Naive B cell (primary cell): ENCODE measurements at regions not wholly inside any gene's neighbourhood (a gene's known extent, or its start where the extent isn't known, plus 50 kb on each side); places are given as distances from the start of the nearest gene placed in this dataset.

Experiments used
- ATAC-seq, 2 donors: fragments of 150-1000 bp; cut with Tn5 transposase; 2 replicates each; pipeline ENCODE4 v1.10.0; 2021; ENCODE audit warnings: low read depth in 2 of 2, mild to moderate bottlenecking in 2 of 2, moderate library complexity in 2 of 2
- DNase-seq: peaks from one replicate; pipeline ENCODE4 v3.0.0; 2022
- H3K27ac Mint-ChIP-seq, 6 donors: one replicate each; pipeline ENCODE4 v1.8.0; 2020 to 2022; ENCODE audit warnings: mild to moderate bottlenecking in 6 of 6, mixed read lengths in 6 of 6, moderate library complexity in 5 of 6, inconsistent platforms in 2 of 6
- H3K27me3 Mint-ChIP-seq, 3 donors: one replicate each; pipeline ENCODE4 v1.8.0; 2021 to 2022; ENCODE audit warnings: mixed read lengths in 3 of 3, mild to moderate bottlenecking in 1 of 3
- H3K36me3 Mint-ChIP-seq, 2 donors: one replicate each; pipeline ENCODE4 v1.8.0; 2020 to 2022; ENCODE audit warnings: mixed read lengths in 2 of 2, inconsistent platforms in 1 of 2, mild to moderate bottlenecking in 1 of 2
- H3K4me1 Mint-ChIP-seq, 3 donors: one replicate each; pipeline ENCODE4 v1.8.0; 2020 to 2022; ENCODE audit warnings: mixed read lengths in 3 of 3, inconsistent platforms in 1 of 3, mild to moderate bottlenecking in 1 of 3, moderate library complexity in 1 of 3
- H3K4me3 Mint-ChIP-seq, 8 donors: one replicate each; pipeline ENCODE4 v1.8.0; 2020 to 2022; ENCODE audit warnings: mild to moderate bottlenecking in 8 of 8, mixed read lengths in 8 of 8, moderate library complexity in 8 of 8, inconsistent platforms in 2 of 8
- H3K9me3 Mint-ChIP-seq, 7 donors: one replicate each; pipeline ENCODE4 v1.8.0; 2020 to 2022; ENCODE audit warnings: mixed read lengths in 7 of 7, mild to moderate bottlenecking in 5 of 7, inconsistent platforms in 2 of 7, moderate library complexity in 1 of 7

DNA sequence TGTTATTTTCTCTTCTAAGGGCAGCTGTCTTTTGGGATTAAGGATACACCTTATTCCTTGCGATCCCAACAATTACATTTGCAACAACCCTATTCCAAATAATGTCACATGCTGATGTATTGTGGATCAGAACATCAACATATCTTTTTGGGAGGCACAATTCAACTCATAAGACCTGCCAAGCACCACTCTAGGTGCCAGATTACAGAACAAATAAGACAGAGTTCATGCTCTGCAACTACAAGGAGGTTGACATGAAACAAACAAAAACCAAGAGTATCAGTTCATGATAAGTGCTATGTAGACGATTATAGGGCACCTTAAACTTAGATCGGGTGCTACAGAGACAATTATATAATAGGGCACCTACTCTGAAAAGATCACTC lies 203.2 kb upstream of the SGK1 start:
- Mint-ChIP-seq H3K4me1 (peaks cover 10 to 14% (median 11%) of the 10 kb centered on the region in 3 donors), H3K27me3 (no peaks in the 10 kb centered on the region), H3K27ac (peak overlapping the region in 1 of 6 donors; percentile 4), H3K9me3 (no peaks in the 10 kb centered on the region), H3K36me3 (no peaks in the 10 kb centered on the region), H3K4me3 (no peak overlapping the region)
- DNase-seq (no peak), ATAC-seq (no peak)

- no peak for ATAC-seq
- Mint-ChIP-seq H3K36me3 (no peaks in the 10 kb centered on the region), H3K4me3 (peak overlapping the region in 2 of 8 donors; percentile 11 to 12), H3K9me3 (no peaks in the 10 kb centered on the region), H3K4me1 (peaks cover 10 to 14% (median 11%) of the 10 kb centered on the region in 3 donors), H3K27me3 (no peaks in the 10 kb centered on the region), H3K27ac (peak overlapping the region in 2 of 6 donors; percentile 4 to 67)
- no peak for DNase-seq
Observed at GRCh38 chr6:134520181-134521115, 202.5 kb upstream of the SGK1 start.

- ATAC-seq (peak; percentile 87 to 89), DNase-seq (no peak)
- H3K4me1 Mint-ChIP-seq, result peaks cover 10 to 14% (median 11%) of the 10 kb centered on the region in 3 donors
- H3K27me3 Mint-ChIP-seq, result no peaks in the 10 kb centered on the region
- peak overlapping the region in 6 of 8 donors; percentile 24 to 75 (median 47) for H3K4me3 Mint-ChIP-seq
- no peaks in the 10 kb centered on the region for H3K36me3 Mint-ChIP-seq
- H3K27ac Mint-ChIP-seq, result peak overlapping the region in 4 of 6 donors; percentile 41 to 86 (median 73)
- H3K9me3 Mint-ChIP-seq, result no peaks in the 10 kb centered on the region
Observed at GRCh38 chr6:134519465-134519864, 201.6 kb upstream of the SGK1 start.

DNA sequence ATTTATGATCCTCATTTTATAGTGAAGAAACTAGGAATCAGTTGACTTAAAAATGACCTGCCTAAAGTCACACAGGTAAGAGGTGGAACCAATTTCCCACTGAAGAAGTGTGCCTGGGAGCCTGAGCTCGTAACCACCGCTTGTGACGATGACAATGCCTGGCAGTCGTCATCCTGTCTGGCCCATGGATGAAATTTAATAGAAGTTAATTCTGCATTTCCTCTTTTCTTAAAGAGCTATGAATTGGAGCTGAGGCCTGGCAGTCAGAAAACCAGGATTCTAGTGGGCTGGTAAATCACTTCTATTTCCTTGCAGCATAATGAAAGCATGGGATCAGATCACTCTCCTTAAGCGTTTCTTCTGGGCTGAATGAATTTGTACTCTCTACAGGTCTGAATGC lies 200.0 kb upstream of the SGK1 start:
- no peaks in the 10 kb centered on the region for H3K27me3 Mint-ChIP-seq
- H3K9me3 Mint-ChIP-seq, result no peaks in the 10 kb centered on the region
- no peaks in the 10 kb centered on the region for H3K36me3 Mint-ChIP-seq
- ATAC-seq (no peak), DNase-seq (no peak)
- peak overlapping the region in 2 of 6 donors; percentile 64 to 79 for H3K27ac Mint-ChIP-seq
- H3K4me1 Mint-ChIP-seq, result peaks cover 13 to 17% (median 14%) of the 10 kb centered on the region in 3 donors
- H3K4me3 Mint-ChIP-seq, result no peak overlapping the region

GRCh38 chr6:134517145-134517658 lies 199.3 kb upstream of the SGK1 start:
- ATAC-seq (no peak), DNase-seq (no peak)
- Mint-ChIP-seq H3K27me3 (no peaks in the 10 kb centered on the region), H3K4me3 (no peak overlapping the region), H3K9me3 (no peaks in the 10 kb centered on the region), H3K36me3 (no peaks in the 10 kb centered on the region), H3K27ac (peak overlapping the region in 1 of 6 donors; percentile 47), H3K4me1 (peaks cover 18 to 24% (median 18%) of the 10 kb centered on the region in 3 donors)

DNA sequence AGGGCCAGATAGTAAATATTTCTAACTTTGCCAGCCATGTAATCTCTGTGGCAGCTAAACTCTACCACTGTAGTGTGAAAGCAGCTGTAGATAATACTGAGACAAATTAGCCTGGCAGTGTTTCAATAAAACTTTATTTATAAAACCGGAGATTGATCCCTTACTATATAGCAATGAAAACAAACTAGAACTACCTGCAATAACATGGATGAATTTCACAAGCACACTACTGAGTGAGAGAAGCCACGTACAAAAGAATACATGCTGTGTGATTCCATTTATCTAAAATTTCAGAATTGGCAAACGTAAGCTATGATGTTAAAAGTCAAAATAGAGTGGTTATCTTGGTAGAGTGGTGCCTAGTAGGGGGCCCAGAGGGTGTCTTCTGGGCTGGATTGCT lies 198.7 kb upstream of the SGK1 start:
- Mint-ChIP-seq H3K36me3 (no peaks in the 10 kb centered on the region), H3K9me3 (no peaks in the 10 kb centered on the region), H3K4me3 (no peak overlapping the region), H3K4me1 (peaks cover 23 to 30% (median 23%) of the 10 kb centered on the region in 3 donors), H3K27ac (no peak overlapping the region), H3K27me3 (no peaks in the 10 kb centered on the region)
- ATAC-seq, result no peak
- DNase-seq, result no peak

DNA sequence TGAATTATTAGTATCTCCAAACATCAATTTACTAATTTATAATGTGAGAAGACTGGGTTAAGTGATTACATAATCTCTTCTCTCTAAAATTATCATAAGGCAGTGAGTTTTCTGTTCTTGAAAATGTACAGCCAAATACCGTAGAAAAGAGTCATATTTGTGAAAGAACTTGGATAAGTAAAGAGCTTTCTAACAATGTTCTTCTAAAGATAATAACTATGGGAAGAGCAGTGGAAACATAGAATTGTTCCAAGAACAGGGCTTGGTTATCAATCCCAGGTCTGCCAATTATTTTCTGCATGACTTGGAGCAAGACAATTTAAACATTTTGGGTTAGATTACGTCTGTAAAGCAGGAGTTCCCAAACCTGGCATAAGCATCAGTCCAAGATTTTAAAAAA lies 198.1 kb upstream of the SGK1 start:
- no peaks in the 10 kb centered on the region for H3K36me3 Mint-ChIP-seq
- H3K4me1 Mint-ChIP-seq, result peaks cover 23 to 36% (median 27%) of the 10 kb centered on the region in 3 donors
- ATAC-seq (no peak), DNase-seq (no peak)
- peaks cover 0 to 4% (median 0%) of the 10 kb centered on the region in 7 donors for H3K9me3 Mint-ChIP-seq
- H3K27me3 Mint-ChIP-seq, result no peaks in the 10 kb centered on the region
- H3K27ac Mint-ChIP-seq, result no peak overlapping the region
- H3K4me3 Mint-ChIP-seq, result no peak overlapping the region

DNA sequence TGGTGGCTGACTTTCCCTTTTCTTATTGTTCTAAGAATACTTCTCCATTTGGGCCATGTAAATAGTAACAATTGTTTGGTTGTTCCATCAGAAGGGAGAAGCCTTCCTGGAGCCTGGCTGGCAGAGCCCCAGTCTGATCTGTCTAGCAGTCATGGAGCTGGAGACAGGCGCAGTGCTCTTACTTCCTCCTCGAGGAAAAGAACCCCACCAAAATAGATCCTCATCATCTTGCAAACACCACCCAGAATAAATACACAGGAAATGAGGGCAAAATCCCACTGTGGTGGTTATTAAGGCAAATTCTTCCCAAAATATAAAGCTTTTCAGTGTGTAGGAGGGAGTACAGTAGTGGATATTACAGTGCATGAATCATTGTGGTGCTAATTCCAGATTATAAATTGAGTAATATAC lies 195.1 kb upstream of the SGK1 start:
- Mint-ChIP-seq H3K4me1 (peaks cover 12 to 26% (median 23%) of the 10 kb centered on the region in 3 donors), H3K27ac (peak overlapping the region in 1 of 6 donors; percentile 66), H3K27me3 (no peaks in the 10 kb centered on the region), H3K4me3 (no peak overlapping the region), H3K36me3 (no peaks in the 10 kb centered on the region), H3K9me3 (peaks cover 0 to 4% (median 0%) of the 10 kb centered on the region in 7 donors)
- no peak for ATAC-seq
- DNase-seq, result no peak

GRCh38 chr6:134511984-134512683 lies 194.2 kb upstream of the SGK1 start:
- no peak overlapping the region for H3K4me3 Mint-ChIP-seq
- H3K4me1 Mint-ChIP-seq, result peaks cover 12 to 26% (median 20%) of the 10 kb centered on the region in 3 donors
- peaks cover 0 to 4% (median 0%) of the 10 kb centered on the region in 7 donors for H3K9me3 Mint-ChIP-seq
- H3K27ac Mint-ChIP-seq, result peak overlapping the region in 3 of 6 donors; percentile 18 to 95 (median 67)
- H3K27me3 Mint-ChIP-seq, result no peaks in the 10 kb centered on the region
- no peak for DNase-seq
- no peaks in the 10 kb centered on the region for H3K36me3 Mint-ChIP-seq
- peak; percentile 59 for ATAC-seq

DNA sequence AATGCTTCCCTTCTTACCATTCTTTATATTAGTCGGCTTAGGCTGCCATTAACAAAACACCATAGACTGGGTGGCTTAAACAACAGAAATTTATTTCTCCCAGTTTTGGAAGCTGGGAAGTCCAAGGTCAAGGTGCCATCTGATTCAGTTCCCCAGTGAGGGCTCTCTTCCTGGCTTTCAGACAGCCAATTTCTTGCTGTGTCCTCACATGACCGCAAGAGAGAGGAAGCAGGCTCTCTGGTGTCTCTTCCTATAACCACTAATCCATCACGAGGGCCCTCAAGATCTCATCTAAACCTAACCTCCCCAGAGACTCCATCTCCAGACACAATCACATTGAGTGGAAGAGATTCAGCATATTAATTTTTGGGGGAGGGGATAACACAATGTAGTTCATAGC lies 193.0 kb upstream of the SGK1 start:
- H3K36me3 Mint-ChIP-seq, result no peaks in the 10 kb centered on the region
- no peaks in the 10 kb centered on the region for H3K27me3 Mint-ChIP-seq
- ATAC-seq (peak; percentile 27 to 32), DNase-seq (no peak)
- peaks cover 12 to 26% (median 20%) of the 10 kb centered on the region in 3 donors for H3K4me1 Mint-ChIP-seq
- H3K9me3 Mint-ChIP-seq, result peaks cover 0 to 4% (median 0%) of the 10 kb centered on the region in 7 donors
- H3K4me3 Mint-ChIP-seq, result peak overlapping the region in 1 of 8 donors; percentile 0
- peak overlapping the region in 1 of 6 donors; percentile 6 for H3K27ac Mint-ChIP-seq

DNA sequence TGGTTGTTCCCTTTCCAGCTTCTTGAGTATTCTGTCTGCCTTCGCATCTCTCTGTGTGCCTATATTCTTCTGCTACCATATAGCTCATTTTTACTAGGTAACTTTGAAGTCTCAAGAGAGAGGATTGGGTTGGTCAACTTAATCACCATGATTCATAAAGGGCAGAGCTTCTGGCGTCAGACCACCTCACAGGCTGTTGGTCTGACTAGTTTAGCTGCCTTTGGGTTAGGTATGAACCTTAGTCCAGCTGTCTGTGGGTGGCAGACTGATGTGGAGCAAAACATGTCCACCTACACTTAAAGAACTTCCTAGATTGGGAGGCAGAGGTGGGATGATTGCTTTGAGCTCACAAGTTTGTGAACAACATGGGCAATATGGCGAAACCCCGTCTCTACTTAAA lies 192.2 kb upstream of the SGK1 start:
- H3K27me3 Mint-ChIP-seq, result no peaks in the 10 kb centered on the region
- no peak overlapping the region for H3K4me3 Mint-ChIP-seq
- no peaks in the 10 kb centered on the region for H3K36me3 Mint-ChIP-seq
- peaks cover 0 to 4% (median 0%) of the 10 kb centered on the region in 7 donors for H3K9me3 Mint-ChIP-seq
- H3K27ac Mint-ChIP-seq, result no peak overlapping the region
- ATAC-seq, result no peak
- DNase-seq, result no peak
- peaks cover 12 to 26% (median 20%) of the 10 kb centered on the region in 3 donors for H3K4me1 Mint-ChIP-seq

DNA sequence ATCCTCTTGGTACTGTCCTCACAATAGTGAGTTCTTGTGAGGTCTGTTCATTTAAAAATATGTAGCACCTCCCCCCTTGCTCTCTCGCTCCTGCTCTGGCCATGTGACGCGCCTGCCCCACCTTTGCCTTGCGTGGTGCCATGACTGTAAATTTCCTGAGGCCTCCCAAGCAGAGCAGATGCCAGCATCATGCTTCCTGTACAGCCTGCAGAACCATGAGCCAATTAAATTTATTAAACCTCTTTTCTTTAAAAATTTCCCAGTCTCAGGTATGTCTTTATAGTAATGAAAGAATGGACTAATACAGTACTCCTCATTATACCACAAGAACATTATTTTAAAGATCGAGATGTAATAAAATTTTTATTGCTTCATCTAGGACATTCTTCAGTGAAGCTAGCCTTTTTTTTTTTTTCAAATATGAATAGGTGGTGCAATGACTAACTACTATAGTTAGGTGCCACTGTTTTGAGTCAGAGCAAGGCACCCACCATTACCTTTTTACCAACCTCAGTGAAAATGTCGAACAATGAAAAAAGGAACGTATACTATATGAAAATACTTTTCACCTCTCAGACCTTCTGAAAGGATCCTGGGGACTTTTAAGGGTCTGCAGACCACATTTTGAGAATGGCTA lies 191.1 kb upstream of the SGK1 start:
- peaks cover 12 to 26% (median 20%) of the 10 kb centered on the region in 3 donors for H3K4me1 Mint-ChIP-seq
- ATAC-seq, result no peak
- no peaks in the 10 kb centered on the region for H3K27me3 Mint-ChIP-seq
- no peak overlapping the region for H3K27ac Mint-ChIP-seq
- H3K36me3 Mint-ChIP-seq, result no peaks in the 10 kb centered on the region
- H3K4me3 Mint-ChIP-seq, result no peak overlapping the region
- peaks cover 0 to 4% (median 0%) of the 10 kb centered on the region in 7 donors for H3K9me3 Mint-ChIP-seq
- DNase-seq, result no peak

DNA sequence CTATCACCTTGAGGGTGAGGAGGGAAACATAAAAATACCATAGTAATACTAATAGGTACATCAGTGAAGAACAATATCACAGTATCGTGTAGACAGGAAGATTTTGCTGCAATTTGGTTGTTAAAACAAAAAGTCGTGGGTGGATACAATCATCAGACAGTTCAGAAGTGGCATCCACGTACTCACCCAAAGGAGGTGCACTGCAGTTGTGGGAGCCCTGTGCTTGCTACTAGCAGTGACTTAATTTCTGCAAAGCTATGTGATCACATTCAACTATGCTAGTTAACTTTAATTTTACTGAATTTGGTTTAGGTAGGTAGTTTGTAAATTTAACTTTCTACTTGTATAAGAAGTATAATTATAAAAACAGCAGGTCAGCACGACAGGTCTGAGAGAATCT lies 188.2 kb upstream of the SGK1 start:
- H3K36me3 Mint-ChIP-seq, result no peaks in the 10 kb centered on the region
- DNase-seq (no peak), ATAC-seq (no peak)
- no peak overlapping the region for H3K4me3 Mint-ChIP-seq
- H3K27ac Mint-ChIP-seq, result no peak overlapping the region
- H3K9me3 Mint-ChIP-seq, result peaks cover 0 to 2% (median 0%) of the 10 kb centered on the region in 7 donors
- peaks cover 0 to 5% (median 3%) of the 10 kb centered on the region in 3 donors for H3K4me1 Mint-ChIP-seq
- no peaks in the 10 kb centered on the region for H3K27me3 Mint-ChIP-seq
